Kidney epithelial cell (primary cell): ENCODE measurements at regions not wholly inside any gene's neighbourhood (a gene's known extent, or its start where the extent isn't known, plus 50 kb on each side); places are given as distances from the start of the nearest gene placed in this dataset.
"Not testable (repeated sequence)": the region's sequence is repeated elsewhere in the genome, so short reads cannot be mapped to it uniquely, and the experiment has no call there.

Experiments used
- DNase-seq: peaks from one replicate; pipeline ENCODE4 v3.0.0-alpha.2; 2010; ENCODE audit warnings: low read depth
- H3K27me3 ChIP-seq: 2 replicates; pipeline ENCODE4 v1.6.0; 2011; ENCODE audit warnings: low read length; ENCODE audit not compliant: control insufficient read depth, insufficient read depth
- H3K36me3 ChIP-seq: 2 replicates; pipeline ENCODE4 v1.5.1; 2011; ENCODE audit warnings: low read length; ENCODE audit not compliant: control insufficient read depth, insufficient read depth
- H3K4me3 ChIP-seq: 2 replicates; pipeline ENCODE4 v1.5.1; 2011; ENCODE audit warnings: low read depth, mild to moderate bottlenecking, control low read depth, low read length
- TF ChIP-seq, protein P1 (sequence below): IDR thresholded peaks from 2 replicates; pipeline ENCODE4 v1.5.1; 2011; ENCODE audit warnings: mild to moderate bottlenecking, moderate library complexity, low read length, control low read depth, inconsistent platforms; ENCODE audit not compliant: insufficient read depth, poor library complexity, severe bottlenecking

DNA sequence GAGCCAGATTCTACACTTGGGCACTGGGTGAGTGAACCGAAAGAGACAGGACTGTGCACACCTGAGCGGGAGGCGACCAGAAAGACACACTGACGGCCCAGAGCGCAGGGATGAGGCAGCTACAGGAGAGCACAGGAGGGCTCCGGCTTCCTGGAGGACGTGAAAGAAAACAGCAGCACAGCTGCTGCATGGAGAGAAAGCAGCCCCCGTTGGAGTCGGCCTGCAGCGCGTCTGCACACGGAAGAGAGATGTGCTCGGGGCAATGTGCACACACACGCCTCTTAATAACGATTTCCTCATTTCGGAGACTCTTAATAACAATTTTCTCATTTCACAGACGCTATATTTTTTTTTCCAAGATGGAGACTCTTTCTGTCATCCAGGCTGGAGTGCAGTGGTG, 160.4 kb downstream of the CTTN start:
- no peak overlapping the region for H3K4me3 ChIP-seq
- H3K36me3 ChIP-seq = no peaks in the 10 kb centered on the region
- TF ChIP-seq, protein P1, sequence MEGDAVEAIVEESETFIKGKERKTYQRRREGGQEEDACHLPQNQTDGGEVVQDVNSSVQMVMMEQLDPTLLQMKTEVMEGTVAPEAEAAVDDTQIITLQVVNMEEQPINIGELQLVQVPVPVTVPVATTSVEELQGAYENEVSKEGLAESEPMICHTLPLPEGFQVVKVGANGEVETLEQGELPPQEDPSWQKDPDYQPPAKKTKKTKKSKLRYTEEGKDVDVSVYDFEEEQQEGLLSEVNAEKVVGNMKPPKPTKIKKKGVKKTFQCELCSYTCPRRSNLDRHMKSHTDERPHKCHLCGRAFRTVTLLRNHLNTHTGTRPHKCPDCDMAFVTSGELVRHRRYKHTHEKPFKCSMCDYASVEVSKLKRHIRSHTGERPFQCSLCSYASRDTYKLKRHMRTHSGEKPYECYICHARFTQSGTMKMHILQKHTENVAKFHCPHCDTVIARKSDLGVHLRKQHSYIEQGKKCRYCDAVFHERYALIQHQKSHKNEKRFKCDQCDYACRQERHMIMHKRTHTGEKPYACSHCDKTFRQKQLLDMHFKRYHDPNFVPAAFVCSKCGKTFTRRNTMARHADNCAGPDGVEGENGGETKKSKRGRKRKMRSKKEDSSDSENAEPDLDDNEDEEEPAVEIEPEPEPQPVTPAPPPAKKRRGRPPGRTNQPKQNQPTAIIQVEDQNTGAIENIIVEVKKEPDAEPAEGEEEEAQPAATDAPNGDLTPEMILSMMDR = no peak
- H3K27me3 ChIP-seq = no peaks in the 10 kb centered on the region
- no peak for DNase-seq

DNA sequence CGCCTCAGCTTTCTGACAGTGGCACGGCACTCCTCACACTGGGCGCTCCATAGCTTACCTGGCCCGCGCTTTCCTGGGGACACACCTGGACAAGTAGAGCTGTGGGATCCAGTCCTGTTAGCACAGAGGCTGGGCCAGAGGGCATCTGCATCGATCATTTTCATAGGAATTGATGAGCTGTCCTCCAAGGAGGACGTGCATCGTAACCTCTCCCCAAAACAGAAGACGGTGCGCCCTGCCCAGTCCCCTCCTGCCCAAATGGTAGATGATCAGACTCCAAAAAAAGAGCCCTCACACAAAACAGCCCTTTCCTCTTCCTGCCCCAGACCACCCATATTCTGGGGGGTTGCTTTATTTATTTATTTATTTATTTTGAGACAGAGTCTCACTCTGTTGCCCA, 161.2 kb downstream of the CTTN start:
- Histone ChIP-seq H3K36me3 (no peaks in the 10 kb centered on the region), H3K4me3 (no peak overlapping the region), H3K27me3 (no peaks in the 10 kb centered on the region)
- TF ChIP-seq, protein P1 = no peak
- no peak for DNase-seq

DNA sequence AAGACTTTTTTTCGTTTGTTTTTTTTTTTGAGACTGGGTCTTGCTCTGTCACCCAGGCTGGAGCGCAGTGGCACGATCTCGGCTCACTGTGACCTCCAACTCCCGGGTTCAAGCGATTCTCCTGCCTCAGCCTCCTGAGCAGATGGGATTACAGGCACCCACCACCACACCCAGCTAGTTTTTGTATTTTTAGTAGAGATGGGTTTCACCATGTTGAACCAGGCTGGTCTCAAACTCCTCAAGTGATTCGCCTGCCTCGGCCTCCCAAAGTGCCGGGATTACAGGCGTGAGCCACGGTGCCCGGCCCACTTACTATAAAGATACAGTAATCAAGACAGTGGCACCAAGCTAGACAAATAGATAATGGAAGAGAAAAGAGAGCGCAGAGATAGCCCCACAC, 162.3 kb downstream of the CTTN start:
- H3K27me3 ChIP-seq, H3K36me3 ChIP-seq, H3K4me3 ChIP-seq, DNase-seq: not testable (repeated sequence)

GRCh38 chr11:70566768-70567530, 168.6 kb downstream of the CTTN start:
- no peaks in the 10 kb centered on the region for H3K27me3 ChIP-seq
- TF ChIP-seq, protein P1 = no peak
- no peak for DNase-seq
- no peaks in the 10 kb centered on the region for H3K36me3 ChIP-seq
- H3K4me3 ChIP-seq = no peak overlapping the region

- Histone ChIP-seq H3K4me3 (no peak overlapping the region), H3K36me3 (no peaks in the 10 kb centered on the region), H3K27me3 (no peaks in the 10 kb centered on the region)
- no peak for DNase-seq
- TF ChIP-seq, protein P1 = no peak
These were observed 169.3 kb downstream of the CTTN start for GRCh38 chr11:70567680-70568034.

GRCh38 chr11:70568035-70568813, 169.9 kb downstream of the CTTN start:
- no peak for DNase-seq
- H3K36me3 ChIP-seq = no peaks in the 10 kb centered on the region
- no peaks in the 10 kb centered on the region for H3K27me3 ChIP-seq
- peak overlapping the region; percentile 3 for H3K4me3 ChIP-seq
- TF ChIP-seq, protein P1 = peak; percentile 38
